ENCODE measurements at regions not wholly inside any gene's neighbourhood (a gene's known extent, or its start where the extent isn't known, plus 50 kb on each side); places are given as distances from the start of the nearest gene placed in this dataset.

- no peak for DNase-seq (ENCODE audit: low read depth)
- TF ChIP-seq CTCF (IDR thresholded peaks at IDR 0.05; ENCODE audit: low read depth, low read length) (no peak), POLR2A (IDR thresholded peaks at IDR 0.05; ENCODE audit: extremely low read depth, insufficient read length) (no peak), MYC (IDR thresholded peaks at IDR 0.05; ENCODE audit: low read depth, low read length) (no peak), MAX (IDR thresholded peaks at IDR 0.05; ENCODE audit: low read depth, low read length) (no peak)
Observed at GRCh38 chr2:61590214-61590613, 52.1 kb upstream of the XPO1 start.

GRCh38 chr2:61588566-61588965, 50.4 kb upstream of the XPO1 start:
- DNase-seq (ENCODE audit: low read depth): no peak
- no peak overlapping the region for H3K4me3 ChIP-seq (ENCODE audit: low read depth, low read length)
- TF ChIP-seq MAX (IDR thresholded peaks at IDR 0.05; ENCODE audit: low read depth, low read length) (no peak), POLR2A (IDR thresholded peaks at IDR 0.05; ENCODE audit: extremely low read depth, insufficient read length) (no peak)

More at GRCh38 chr2:61590214-61590613, 52.1 kb upstream of the XPO1 start:
- H3K4me3 ChIP-seq (ENCODE audit: low read depth, low read length): no peak overlapping the region

Measured in NB4 (cell line).